Tibial nerve (tissue), 4 donors: ENCODE measurements at regions not wholly inside any gene's neighbourhood (a gene's known extent, or its start where the extent isn't known, plus 50 kb on each side); places are given as distances from the start of the nearest gene placed in this dataset.

ENCODE experiments used
- DNase-seq, 2 donors: peaks; one replicate each; pipeline ENCODE4 v3.0.0-alpha.2; 2019; ENCODE audit warnings: low spot score in 2 of 2
- H3K27ac ChIP-seq, 4 donors: fragments of 200-600 bp; sonication (generic) in 3 of 4; one replicate each; pipeline ENCODE4 v1.5.1; 2017 to 2019; ENCODE audit warnings: mild to moderate bottlenecking in 1 of 4
- H3K27me3 ChIP-seq, 2 donors: fragments of 200-600 bp; sonication (generic) in 1 of 2; one replicate each; pipeline versions ENCODE4 v1.5.1 to v1.6.0; 2017 to 2019
- H3K36me3 ChIP-seq, 3 donors: fragments of 200-600 bp; sonication (generic); one replicate each; pipeline ENCODE4 v1.5.1; 2018 to 2019
- H3K4me1 ChIP-seq, 4 donors: fragments of 200-600 bp; sonication (generic) in 3 of 4; one replicate each; pipeline ENCODE4 v1.5.1; 2017 to 2019
- H3K4me3 ChIP-seq, 4 donors: fragments of 200-600 bp; sonication (generic) in 3 of 4; one replicate each; pipeline ENCODE4 v1.5.1; 2017 to 2019; ENCODE audit warnings: mild to moderate bottlenecking in 1 of 4, moderate library complexity in 1 of 4
- H3K9me3 ChIP-seq, 4 donors: fragments of 200-600 bp; sonication (generic) in 3 of 4; one replicate each; pipeline ENCODE4 v1.5.1; 2017 to 2019
- CTCF ChIP-seq, 5 experiments: fragments of 200-600 bp in 3 of 5; fragments of 450-650 bp in 2 of 5; sonication (generic) in 3 of 5; IDR thresholded peaks; one replicate each; pipeline ENCODE4 v1.5.1; 2016 to 2019; ENCODE audit warnings: antibody characterized with exemption in 5 of 5, mild to moderate bottlenecking in 3 of 5, moderate library complexity in 2 of 5
- EP300 ChIP-seq, 2 donors: sonication (generic); formaldehyde crosslinking; IDR thresholded peaks; one replicate each; pipeline ENCODE4 v1.6.1; 2017; ENCODE audit warnings: antibody characterized with exemption in 2 of 2, mild to moderate bottlenecking in 1 of 2
- POLR2A ChIP-seq, 2 donors: fragments of 450-650 bp; IDR thresholded peaks; one replicate each; pipeline ENCODE4 v1.6.1; 2017; ENCODE audit warnings: antibody characterized with exemption in 2 of 2, mild to moderate bottlenecking in 2 of 2, moderate library complexity in 2 of 2
- WGBS, 2 donors: methylation state at CpG; one replicate each; pipeline ENCODE4 v1.1.5; 2018; 5-methylcytosine and 5-hydroxymethylcytosine counted together

GRCh38 chr5:104355350-104355749, 792.8 kb upstream of the NUDT12 start:
- Histone ChIP-seq H3K36me3 (no peaks in the 10 kb centered on the region), H3K4me3 (no peak overlapping the region), H3K4me1 (no peaks in the 10 kb centered on the region), H3K27me3 (no peaks in the 10 kb centered on the region), H3K9me3 (no peaks in the 10 kb centered on the region), H3K27ac (no peak overlapping the region)
- no peak for TF ChIP-seq POLR2A (IDR thresholded peaks at IDR 0.05)
- DNase-seq: no peak
- WGBS, 2 donors: 48 to 64% methylated on average over 4 of the region's 4 CpGs

- H3K36me3 ChIP-seq: no peaks in the 10 kb centered on the region
- no peaks in the 10 kb centered on the region for H3K9me3 ChIP-seq
- no peaks in the 10 kb centered on the region for H3K27me3 ChIP-seq
- TF ChIP-seq EP300 (IDR thresholded peaks at IDR 0.05) (no peak), CTCF (IDR thresholded peaks at IDR 0.05) (no peak), POLR2A (IDR thresholded peaks at IDR 0.05) (no peak)
- H3K4me1 ChIP-seq: no peaks in the 10 kb centered on the region
- no peak for DNase-seq
- no peak overlapping the region for H3K4me3 ChIP-seq
- WGBS, 2 donors: 75 to 77% methylated on average over 4 of the region's 4 CpGs
- H3K27ac ChIP-seq: no peak overlapping the region
These were observed 790.8 kb upstream of the NUDT12 start for GRCh38 chr5:104353371-104353770.

GRCh38 chr5:104352954-104353353, 790.4 kb upstream of the NUDT12 start:
- no peaks in the 10 kb centered on the region for H3K9me3 ChIP-seq
- no peak overlapping the region for H3K27ac ChIP-seq
- 91 to 94% methylated on average over 1 of the region's 1 CpG for WGBS, 2 donors
- no peak for DNase-seq
- no peak overlapping the region for H3K4me3 ChIP-seq
- H3K36me3 ChIP-seq: no peaks in the 10 kb centered on the region
- no peaks in the 10 kb centered on the region for H3K27me3 ChIP-seq
- TF ChIP-seq POLR2A (IDR thresholded peaks at IDR 0.05) (no peak), EP300 (IDR thresholded peaks at IDR 0.05) (no peak), CTCF (IDR thresholded peaks at IDR 0.05) (no peak)
- H3K4me1 ChIP-seq: no peaks in the 10 kb centered on the region

GRCh38 chr5:104347119-104347708, 784.6 kb upstream of the NUDT12 start:
- Histone ChIP-seq H3K4me1 (no peaks in the 10 kb centered on the region), H3K4me3 (no peak overlapping the region), H3K36me3 (no peaks in the 10 kb centered on the region), H3K27me3 (no peaks in the 10 kb centered on the region), H3K27ac (no peak overlapping the region), H3K9me3 (no peaks in the 10 kb centered on the region)
- DNase-seq: no peak
- WGBS, 2 donors: 12 to 13% methylated on average over 1 of the region's 1 CpG
- TF ChIP-seq POLR2A (IDR thresholded peaks at IDR 0.05): no peak
- no peak for TF ChIP-seq EP300 (IDR thresholded peaks at IDR 0.05)
- TF ChIP-seq CTCF (IDR thresholded peaks at IDR 0.05): peak in 2 of 5 experiments; percentile 10 to 23

- Histone ChIP-seq H3K4me1 (no peaks in the 10 kb centered on the region), H3K4me3 (no peak overlapping the region), H3K36me3 (no peaks in the 10 kb centered on the region), H3K9me3 (no peaks in the 10 kb centered on the region), H3K27ac (no peak overlapping the region), H3K27me3 (no peaks in the 10 kb centered on the region)
- DNase-seq: no peak
- 62 to 64% methylated on average over 7 of the region's 7 CpGs for WGBS, 2 donors
- TF ChIP-seq CTCF (IDR thresholded peaks at IDR 0.05): no peak
- no peak for TF ChIP-seq POLR2A (IDR thresholded peaks at IDR 0.05)
- no peak for TF ChIP-seq EP300 (IDR thresholded peaks at IDR 0.05)
These were observed 782.8 kb upstream of the NUDT12 start for GRCh38 chr5:104345222-104346016.
